ENCODE measurements at regions not wholly inside any gene's neighbourhood (a gene's known extent, or its start where the extent isn't known, plus 50 kb on each side); places are given as distances from the start of the nearest gene placed in this dataset.
A peak's percentile ranks its signal among the peaks of the same experiment; 100 is the strongest.

- no peak for DNase-seq
Observed at GRCh38 chr13:70484931-70485330, 376.7 kb upstream of the KLHL1 start.

GRCh38 chr13:70483599-70484276 lies 375.5 kb upstream of the KLHL1 start:
- DNase-seq, result no peak

- no peak for DNase-seq
Observed at GRCh38 chr13:70473907-70474306, 365.7 kb upstream of the KLHL1 start.

- DNase-seq, result no peak
Observed at GRCh38 chr13:70469077-70469476, 360.8 kb upstream of the KLHL1 start.

- no peak for DNase-seq
Observed at GRCh38 chr13:70457474-70457873, 349.2 kb upstream of the KLHL1 start.

- DNase-seq, result no peak
Observed at GRCh38 chr13:70448820-70449219, 340.6 kb upstream of the KLHL1 start.

GRCh38 chr13:70432276-70432805 lies 324.1 kb upstream of the KLHL1 start:
- no peak for DNase-seq

GRCh38 chr13:70430256-70430655 lies 322.0 kb upstream of the KLHL1 start:
- no peak for DNase-seq

GRCh38 chr13:70424928-70425327 lies 316.7 kb upstream of the KLHL1 start:
- no peak for DNase-seq

GRCh38 chr13:70424428-70424827 lies 316.2 kb upstream of the KLHL1 start:
- no peak for DNase-seq

- no peak for DNase-seq
Observed at GRCh38 chr13:70415136-70415535, 306.9 kb upstream of the KLHL1 start.

GRCh38 chr13:70408865-70409264 lies 300.6 kb upstream of the KLHL1 start:
- no peak for DNase-seq

- DNase-seq, result no peak
Observed at GRCh38 chr13:70407486-70407885, 299.2 kb upstream of the KLHL1 start.

- no peak for DNase-seq
Observed at GRCh38 chr13:70405266-70405665, 297.0 kb upstream of the KLHL1 start.

- no peak for DNase-seq
Observed at GRCh38 chr13:70394031-70394548, 285.8 kb upstream of the KLHL1 start.

- peak; percentile 71 for DNase-seq
Observed at GRCh38 chr13:70391678-70392077, 283.4 kb upstream of the KLHL1 start.

- DNase-seq, result no peak
Observed at GRCh38 chr13:70390968-70391367, 282.7 kb upstream of the KLHL1 start.

- no peak for DNase-seq
Observed at GRCh38 chr13:70390064-70390463, 281.8 kb upstream of the KLHL1 start.

- no peak for DNase-seq
Observed at GRCh38 chr13:70388935-70389334, 280.7 kb upstream of the KLHL1 start.

GRCh38 chr13:70386919-70387318 lies 278.7 kb upstream of the KLHL1 start:
- DNase-seq, result no peak

GRCh38 chr13:70385852-70386251 lies 277.6 kb upstream of the KLHL1 start:
- no peak for DNase-seq

GRCh38 chr13:70384156-70384555 lies 275.9 kb upstream of the KLHL1 start:
- no peak for DNase-seq

- no peak for DNase-seq
Observed at GRCh38 chr13:70380809-70381208, 272.6 kb upstream of the KLHL1 start.

- DNase-seq, result no peak
Observed at GRCh38 chr13:70375718-70376117, 267.5 kb upstream of the KLHL1 start.

GRCh38 chr13:70370924-70371323 lies 262.7 kb upstream of the KLHL1 start:
- no peak for DNase-seq

All from NCI-H2029 (cell line).